NT2/D1 (cell line): ENCODE measurements at regions not wholly inside any gene's neighbourhood (a gene's known extent, or its start where the extent isn't known, plus 50 kb on each side); places are given as distances from the start of the nearest gene placed in this dataset.

Source experiments
- YY1 ChIP-seq: IDR thresholded peaks from 2 replicates; pipeline ENCODE4 v1.6.1; 2011; ENCODE audit not compliant: insufficient read length, insufficient read depth
- ZNF274 ChIP-seq: IDR thresholded peaks from 2 replicates; pipeline ENCODE4 v1.6.1; 2011; ENCODE audit warnings: mild to moderate bottlenecking, low read depth, low read length

DNA sequence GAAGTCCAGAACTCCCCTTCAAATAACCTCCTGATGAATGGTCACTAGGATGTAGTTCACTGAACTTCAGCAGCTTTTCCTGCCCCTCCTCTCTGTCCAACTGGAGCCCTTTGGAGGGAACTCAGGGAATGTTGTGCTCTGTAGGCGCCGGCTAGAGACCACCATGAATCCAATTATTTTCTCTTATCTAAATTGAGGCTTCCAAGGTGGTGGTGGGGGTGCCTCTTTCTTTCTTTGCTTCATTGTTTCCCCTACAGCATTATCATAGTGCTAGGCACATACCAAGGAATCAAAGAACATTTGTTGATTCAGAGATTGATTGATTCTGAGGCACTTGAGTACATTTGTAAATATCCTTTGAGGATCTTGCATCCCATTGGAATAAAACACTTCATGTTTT, 426.6 kb upstream of the PLXNA2 start:
- TF ChIP-seq YY1, result no peak
- no peak for TF ChIP-seq ZNF274
